Fibroblast of lung (primary cell): ENCODE measurements at regions not wholly inside any gene's neighbourhood (a gene's known extent, or its start where the extent isn't known, plus 50 kb on each side); places are given as distances from the start of the nearest gene placed in this dataset.

Source experiments
- EZH2 ChIP-seq: IDR thresholded peaks from 2 replicates; pipeline ENCODE4 v1.5.1; 2012; ENCODE audit warnings: low read length, control low read depth, mild to moderate bottlenecking; ENCODE audit errors: missing control alignments
- TF ChIP-seq, protein P1 (sequence below), 2 donors: IDR thresholded peaks in 1 of 2; conservative IDR thresholded peaks in 1 of 2; 1 replicate in 1 of 2; 2 replicates in 1 of 2; pipeline ENCODE4 v1.5.1; 2011 to 2012; ENCODE audit warnings: low read length in 2 of 2, control low read depth in 1 of 2, inconsistent platforms in 1 of 2, low read depth in 1 of 2, mild to moderate bottlenecking in 1 of 2

DNA sequence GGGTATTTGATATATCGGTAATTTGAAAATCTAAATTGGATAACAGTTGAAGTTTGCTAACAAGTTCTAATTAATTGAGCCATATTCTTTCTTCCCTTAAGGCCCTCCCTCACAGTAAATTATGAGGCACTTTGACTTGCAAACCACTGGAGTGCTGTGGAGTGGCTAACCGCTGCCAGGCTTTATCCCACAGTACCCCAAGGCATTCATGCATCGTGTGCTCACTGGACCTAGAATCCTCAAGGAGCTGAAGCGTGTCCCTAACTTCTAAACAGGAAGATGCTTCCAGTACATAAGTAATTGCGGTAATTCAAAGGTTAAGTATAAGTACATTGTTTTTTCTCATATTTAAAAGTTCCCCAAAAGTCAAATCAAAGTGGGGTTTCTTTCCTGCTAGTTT is 499.9 kb downstream of the TFAP2A start:
- TF ChIP-seq, protein P1, sequence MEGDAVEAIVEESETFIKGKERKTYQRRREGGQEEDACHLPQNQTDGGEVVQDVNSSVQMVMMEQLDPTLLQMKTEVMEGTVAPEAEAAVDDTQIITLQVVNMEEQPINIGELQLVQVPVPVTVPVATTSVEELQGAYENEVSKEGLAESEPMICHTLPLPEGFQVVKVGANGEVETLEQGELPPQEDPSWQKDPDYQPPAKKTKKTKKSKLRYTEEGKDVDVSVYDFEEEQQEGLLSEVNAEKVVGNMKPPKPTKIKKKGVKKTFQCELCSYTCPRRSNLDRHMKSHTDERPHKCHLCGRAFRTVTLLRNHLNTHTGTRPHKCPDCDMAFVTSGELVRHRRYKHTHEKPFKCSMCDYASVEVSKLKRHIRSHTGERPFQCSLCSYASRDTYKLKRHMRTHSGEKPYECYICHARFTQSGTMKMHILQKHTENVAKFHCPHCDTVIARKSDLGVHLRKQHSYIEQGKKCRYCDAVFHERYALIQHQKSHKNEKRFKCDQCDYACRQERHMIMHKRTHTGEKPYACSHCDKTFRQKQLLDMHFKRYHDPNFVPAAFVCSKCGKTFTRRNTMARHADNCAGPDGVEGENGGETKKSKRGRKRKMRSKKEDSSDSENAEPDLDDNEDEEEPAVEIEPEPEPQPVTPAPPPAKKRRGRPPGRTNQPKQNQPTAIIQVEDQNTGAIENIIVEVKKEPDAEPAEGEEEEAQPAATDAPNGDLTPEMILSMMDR (conservative IDR thresholded peaks at IDR 0.05 in 1 of 2, IDR thresholded peaks at IDR 0.05 in 1 of 2; ENCODE audit: low read depth in 1 of 2, low read length in 2 of 2), result no peak
- no peak for TF ChIP-seq EZH2
